ENCODE measurements at regions not wholly inside any gene's neighbourhood (a gene's known extent, or its start where the extent isn't known, plus 50 kb on each side); places are given as distances from the start of the nearest gene placed in this dataset.

DNA sequence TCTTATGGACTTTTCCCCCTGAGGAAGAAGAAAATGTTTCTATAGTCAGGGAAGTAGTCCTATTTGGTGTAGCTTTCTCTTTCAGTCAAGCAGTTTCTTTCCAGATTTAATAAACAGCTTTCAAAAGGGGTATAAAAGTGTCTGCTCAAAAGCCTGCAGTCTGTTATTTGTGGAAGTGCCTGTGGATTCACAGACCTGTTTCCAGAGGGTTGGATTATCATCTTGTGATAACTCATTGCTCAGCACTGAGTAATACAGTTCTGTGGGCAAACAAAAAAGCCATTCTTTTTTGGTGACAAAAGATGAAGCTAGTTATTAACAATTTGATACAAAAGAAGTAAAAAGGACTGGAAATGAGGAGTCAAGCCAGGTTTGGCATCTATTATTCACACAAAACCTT lies 358.2 kb upstream of the ID4 start:
- no peak for DNase-seq

DNA sequence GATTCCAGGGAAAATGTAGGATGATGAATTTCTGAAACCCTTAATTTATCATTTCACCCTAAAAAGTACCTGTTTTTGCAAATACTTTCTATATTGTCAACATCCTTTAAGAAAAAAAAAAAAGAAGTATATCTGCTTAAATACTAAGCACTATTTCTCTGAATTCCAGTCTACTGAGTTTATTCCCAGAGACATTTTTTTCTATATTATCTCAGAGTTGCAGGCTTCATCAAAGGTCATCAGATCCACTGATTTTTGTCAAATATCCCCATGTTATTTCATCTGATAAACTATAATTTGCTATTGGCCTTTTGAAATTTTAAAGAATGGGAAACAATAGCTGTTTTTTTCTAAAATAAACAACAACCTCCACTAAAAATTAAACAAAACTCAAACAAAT lies 357.6 kb upstream of the ID4 start:
- no peak for DNase-seq

DNA sequence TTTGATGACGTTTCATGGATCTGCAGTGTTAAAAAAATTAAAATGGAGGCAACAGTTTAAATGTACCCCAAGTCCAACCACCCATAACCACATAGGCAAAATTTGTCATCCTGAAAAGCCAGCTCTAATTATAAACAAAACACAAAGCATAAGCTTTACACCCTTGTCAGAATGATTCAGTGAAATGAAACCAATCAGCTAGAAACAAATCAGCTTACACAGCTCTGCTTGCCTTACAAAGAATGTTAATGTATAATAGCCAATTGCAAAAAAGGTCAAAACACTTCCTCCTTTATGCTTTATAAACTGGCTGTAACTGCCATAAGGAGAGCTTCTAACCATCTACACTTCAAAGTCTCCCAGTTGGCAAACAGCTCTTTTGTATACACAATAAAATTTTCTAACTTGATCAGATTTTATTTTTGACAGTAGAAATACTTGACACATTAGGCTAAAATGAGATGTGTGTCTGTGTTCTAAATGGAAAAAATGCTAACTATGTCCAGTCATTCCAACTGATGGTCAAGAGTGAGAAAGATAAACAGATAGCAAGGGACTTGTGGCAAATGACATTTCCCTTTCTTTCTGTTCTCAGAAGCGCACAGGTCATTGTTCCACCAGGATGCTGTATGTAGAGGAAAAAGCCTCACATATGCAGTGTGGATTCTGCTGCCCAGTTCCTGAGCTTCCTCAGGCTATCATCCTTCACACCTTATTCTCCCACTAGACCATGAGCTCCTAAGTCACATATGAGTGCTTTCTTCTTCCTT lies 344.3 kb upstream of the ID4 start:
- DNase-seq: peak in 1 of 2 experiments; percentile 8

DNA sequence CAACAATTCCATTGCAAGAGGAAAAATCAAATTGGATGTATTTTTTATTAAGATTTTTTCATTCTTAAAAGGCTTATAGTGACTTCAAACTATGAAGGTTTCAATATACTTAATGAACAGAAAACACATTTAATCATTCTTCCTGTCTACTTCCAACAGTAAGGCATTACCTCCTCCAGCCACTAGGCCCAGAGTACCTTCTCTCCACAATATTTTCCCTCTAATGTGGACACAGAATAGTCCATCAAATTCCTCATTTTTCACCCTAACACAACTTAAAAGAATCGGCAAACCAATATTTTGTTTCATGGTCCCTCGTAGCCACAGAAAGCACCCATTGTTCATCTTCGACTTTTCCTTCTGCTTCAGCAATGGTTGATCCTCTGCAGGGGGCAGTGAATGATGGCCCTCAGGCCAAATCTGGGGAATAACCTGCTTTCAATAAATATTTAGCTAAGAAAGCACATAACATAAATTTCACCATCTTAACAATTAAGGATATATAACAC lies 335.4 kb upstream of the ID4 start:
- no peak for DNase-seq

DNA sequence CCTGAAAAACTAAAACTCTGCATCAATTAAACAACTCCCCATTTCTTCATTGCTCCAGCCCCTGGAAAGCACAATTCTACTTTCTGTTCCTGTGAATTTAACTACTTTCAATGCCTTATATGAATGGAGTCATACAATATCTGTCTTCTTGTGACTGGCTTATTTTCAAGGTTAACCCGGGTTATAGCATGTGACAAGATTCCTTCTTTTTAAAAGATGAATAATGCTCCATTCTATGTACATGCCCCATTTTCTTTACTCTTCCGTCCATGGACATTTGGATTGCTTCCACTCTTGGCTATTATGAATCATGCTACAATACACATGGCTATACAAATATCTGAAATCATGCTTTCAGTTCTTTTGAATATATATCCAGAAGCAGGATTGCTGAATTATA lies 334.9 kb upstream of the ID4 start:
- DNase-seq: no peak

DNA sequence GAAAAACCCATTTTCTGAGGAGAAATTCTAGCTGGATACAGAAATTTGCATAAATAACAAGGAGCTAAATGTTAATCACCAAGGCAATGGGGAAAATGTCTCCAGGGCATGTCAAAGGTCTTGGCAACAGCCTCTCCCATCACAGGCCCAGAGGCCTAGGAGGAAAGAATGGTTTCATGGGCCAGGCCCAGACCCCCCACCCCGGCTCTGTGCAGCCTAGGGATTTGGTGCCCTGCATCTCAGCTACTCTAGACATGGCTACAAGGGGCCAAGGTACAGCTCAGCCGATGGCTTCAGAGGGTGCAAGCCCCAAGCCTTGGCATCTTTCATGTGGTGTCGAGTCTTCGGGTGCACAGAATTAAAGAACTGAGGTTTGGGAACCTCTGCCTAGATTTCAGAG lies 321.2 kb upstream of the ID4 start:
- no peak for DNase-seq

DNA sequence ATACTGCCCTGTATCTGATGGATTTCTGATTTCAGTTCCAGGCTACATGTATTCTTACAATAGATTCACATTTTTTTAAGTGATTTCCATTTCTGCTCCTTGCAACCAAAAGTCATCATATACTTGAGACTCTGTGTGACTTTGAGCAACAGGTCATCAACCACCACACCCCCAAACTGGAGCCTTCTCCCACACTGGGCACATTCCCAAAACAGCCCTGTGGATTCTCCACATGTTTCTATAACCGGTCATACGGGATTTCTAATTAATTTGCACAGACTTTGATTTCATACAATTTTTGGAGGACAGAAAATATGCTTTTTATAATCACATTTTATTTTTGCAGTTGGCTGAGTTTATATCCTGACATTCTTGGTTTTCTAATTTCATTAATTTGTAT lies 317.2 kb upstream of the ID4 start:
- DNase-seq: no peak

DNA sequence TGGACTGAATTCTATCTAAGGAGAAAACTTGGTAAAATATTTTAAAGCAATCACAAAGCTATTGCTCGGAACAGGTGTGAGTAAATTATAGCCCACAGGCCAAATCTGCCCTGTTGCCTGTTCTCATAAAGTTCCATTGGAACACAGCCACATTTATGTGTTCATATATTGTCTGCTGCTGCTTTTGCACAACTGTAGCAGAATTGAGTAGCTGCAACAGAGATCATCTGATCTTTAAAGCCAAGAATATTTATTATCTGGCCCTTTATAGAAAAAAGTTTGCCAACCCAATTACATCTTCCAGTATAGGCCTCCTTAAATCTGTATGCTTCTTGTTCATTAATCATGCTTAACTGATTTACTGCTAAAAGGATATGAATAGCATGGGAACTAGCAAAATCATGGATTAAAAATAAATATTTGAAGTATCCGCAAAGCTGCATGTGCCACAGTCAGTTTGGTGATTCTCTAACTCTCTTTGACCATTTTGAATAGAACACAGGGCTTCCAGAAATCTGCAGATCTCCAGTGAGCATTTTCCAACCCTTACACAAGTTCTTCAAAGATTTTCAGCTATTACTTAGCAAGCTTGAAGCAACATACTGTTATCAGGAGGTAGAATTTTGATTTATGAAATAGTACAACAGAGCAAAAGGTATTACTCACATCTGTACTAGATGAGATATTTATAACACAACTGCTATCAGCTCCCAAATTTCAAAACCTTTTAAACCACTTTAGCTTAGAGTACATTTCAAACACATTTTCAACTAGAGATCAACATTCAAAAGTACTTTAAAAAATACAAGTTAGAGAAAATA lies 312.6 kb upstream of the ID4 start:
- no peak for DNase-seq

DNA sequence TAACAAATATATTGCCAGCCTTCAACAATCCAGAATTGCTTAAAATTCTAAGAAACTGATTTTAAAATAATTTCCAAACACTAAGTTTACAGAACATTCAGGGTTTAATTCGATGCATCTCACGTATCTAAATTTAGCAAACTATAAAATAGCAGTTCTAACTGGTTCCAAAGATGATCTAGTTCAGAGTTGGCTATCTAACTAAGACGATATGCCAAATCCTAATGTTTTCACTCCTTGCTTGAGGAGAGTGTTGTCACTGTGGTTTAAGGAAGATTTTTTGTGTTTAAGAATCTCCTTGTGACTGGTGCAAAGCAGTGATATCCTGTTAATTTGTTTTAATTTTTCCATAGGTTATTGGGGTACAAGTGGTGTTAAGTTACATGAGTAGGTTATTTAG lies 311.5 kb upstream of the ID4 start:
- DNase-seq: no peak

DNA sequence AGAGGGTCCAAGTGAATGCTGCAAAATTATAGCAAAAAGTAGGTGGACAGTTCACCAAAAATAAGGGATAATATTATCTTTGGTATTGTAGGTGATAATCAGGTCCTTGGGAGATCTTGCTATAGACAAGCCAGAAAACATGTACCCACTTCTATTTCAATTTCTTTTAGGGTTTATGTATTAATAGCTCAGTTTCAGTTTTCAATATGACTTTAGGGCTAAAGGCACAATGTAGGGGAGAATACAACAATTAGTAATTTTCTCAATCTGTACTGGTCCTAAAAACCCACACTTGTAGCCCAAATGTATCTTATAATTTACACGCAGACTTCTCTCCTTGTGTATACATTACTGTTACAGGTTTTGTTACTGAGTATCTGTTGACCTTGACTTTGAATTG lies 307.0 kb upstream of the ID4 start:
- no peak for DNase-seq

DNA sequence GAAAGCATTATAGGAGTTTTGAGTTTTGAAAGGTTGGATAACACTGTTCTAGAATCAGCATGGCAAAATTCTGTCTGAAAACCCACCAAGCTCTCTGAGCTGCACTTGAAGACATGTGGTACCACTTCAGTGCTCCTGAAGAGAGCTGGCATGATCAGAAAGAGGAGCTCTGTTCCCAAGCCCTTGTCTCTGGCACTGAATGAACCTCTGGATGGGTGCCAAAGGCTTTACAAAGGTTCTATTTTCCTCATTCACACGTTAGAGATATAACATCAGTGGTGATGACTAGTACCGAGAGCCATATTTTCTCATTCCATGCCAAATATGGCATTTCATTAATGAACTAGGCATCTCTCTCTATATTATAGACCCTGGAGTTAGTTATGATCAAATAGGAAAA lies 301.8 kb upstream of the ID4 start:
- DNase-seq: no peak

DNA sequence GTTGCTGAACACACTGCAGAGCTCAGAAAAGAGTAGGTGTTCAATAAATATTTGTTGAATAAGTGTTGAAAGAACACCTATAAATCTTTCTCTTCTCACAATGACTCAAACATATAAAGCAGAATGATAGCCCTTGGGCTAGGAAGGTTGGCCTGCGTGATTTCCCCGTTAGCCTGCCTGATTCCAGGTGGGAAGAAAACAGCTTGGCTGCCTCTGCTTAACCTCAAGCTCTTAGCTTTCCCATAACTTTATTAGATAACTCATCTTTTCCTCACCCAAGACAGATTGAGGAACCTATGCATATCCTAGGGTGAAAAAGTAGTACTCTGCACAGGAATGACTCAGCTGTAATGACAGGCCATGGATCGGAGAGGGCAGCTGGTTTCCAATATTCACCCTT lies 300.3 kb upstream of the ID4 start:
- DNase-seq: no peak

DNA sequence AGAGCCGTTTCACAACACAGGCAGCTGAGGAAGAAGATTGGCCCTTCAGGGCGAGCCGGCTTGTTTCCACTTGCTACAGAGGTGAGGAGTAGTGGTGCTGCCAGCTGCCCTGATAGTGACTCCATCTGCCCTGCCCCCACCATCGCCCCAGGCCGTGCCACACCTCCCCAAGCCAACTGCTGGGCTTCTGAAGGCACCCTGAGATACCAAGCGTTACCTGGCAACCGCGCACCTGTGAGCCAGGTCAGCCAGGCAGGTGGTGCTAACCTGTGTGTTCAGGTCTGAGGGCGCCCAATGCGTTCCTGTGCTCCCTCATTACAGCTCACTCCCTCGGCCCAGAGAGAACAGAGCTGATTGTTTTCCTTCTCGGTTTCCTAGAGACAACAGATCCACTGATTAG lies 299.1 kb upstream of the ID4 start:
- peak; percentile 99 for DNase-seq

DNA sequence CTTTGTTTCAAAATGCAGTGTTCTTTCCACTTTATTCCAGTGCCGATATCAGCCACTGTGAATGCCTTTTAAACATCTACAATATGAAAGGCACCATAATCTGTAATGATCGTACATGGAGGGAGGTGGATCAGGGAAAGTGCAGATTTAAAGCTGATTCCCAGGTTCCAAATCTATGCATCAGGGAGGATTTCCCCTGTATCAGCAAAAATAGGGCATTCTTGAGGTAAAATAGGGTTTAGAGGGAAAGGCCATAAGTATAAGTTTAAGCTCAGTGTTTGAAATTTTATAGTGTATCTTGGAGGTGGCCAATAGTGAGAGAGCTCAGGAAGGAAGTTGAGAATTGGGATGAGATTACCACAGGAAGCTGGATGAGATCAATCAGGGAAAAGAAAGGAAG lies 289.7 kb upstream of the ID4 start:
- no peak for DNase-seq

DNA sequence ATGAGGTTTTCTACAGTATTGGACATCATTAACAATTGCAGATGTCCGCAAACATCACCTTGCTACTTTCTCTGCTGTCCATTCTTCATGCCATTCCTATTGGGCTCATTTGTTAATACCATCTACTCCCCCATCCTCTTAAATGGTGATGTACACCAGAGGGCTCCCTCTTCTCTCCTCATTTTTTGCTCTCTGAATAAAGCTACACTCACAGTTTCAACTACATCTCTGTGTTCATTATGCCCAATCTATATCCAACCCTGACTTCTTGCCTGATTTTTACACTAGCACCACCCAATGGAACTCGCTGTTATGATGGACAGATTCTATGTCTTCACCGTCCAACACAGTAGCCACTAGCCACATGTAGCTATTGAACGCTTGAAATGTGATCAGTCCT lies 288.1 kb upstream of the ID4 start:
- peak in 1 of 2 experiments; percentile 2 for DNase-seq

DNA sequence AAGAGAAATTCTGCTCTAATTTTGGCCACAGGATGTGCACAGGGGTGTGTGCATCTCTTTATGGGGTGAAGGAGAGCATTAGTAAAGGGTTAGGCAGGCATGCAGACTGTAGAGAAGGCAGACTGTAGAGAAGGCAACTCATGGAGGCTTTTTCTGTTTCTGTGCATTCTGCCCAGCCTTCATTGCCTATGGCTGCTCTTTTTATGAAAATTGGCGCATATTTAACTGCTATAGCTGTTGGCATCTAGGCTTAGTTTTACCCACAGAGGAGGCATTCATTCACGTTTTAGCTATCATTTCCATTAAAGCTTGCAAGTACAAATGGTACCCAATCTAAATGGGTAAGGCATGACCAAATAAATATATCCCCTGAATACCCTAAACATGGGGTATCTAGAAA lies 286.8 kb upstream of the ID4 start:
- no peak for DNase-seq

DNA sequence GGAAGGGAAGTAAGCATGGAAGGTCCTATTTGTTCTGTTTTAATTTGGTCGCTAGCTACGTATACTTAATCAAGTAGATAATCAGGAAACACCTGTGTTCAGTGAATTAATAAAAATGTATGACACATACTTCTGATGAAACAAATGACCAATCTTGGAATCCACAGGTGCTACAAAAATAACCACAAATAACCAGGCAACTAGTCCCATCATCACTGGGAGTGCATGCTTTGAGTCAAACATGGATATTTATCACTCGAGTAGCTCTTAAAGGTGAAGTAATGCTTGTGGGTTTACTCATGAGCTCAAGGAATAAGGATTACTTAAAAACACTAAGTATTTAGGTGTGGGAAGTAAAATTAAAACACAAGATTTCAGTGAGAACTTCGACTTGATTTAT lies 285.6 kb upstream of the ID4 start:
- DNase-seq: no peak

DNA sequence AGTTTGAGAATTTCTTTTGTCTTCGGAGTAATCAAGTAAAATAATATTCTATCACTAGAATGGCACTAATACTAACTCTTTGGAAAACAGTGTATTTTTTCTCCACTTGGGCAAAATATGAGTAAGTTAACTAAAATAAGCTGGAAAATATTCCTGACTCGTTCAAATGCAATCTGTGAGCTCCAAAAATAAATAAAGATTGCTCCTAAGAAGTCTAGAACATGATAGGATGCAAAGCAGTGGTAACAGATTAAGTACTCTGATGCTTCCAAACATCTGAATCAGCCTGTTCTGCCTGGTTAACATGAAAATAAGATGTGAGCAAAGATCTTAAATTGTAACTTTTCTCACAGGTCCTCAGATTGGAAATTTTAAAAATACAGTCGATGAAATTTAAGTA lies 285.1 kb upstream of the ID4 start:
- DNase-seq: no peak

DNA sequence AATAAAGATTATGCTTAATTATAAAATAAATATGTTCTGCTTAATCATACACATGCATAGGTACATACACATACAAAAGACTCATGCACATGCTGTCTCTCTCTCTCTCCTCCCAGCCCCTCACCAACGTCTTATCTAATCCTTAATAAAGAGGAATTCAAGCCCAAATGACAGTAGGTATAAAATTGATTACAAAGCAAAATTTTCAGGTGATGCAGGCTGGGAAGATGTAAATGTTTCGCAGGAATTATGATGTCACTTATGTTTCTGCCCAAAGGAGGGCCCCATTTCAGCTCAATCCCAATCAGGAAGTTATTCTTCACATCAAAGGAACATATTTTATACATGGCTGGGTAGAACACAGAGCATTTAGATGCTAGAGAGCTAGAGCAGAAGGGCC lies 284.6 kb upstream of the ID4 start:
- DNase-seq: no peak

DNA sequence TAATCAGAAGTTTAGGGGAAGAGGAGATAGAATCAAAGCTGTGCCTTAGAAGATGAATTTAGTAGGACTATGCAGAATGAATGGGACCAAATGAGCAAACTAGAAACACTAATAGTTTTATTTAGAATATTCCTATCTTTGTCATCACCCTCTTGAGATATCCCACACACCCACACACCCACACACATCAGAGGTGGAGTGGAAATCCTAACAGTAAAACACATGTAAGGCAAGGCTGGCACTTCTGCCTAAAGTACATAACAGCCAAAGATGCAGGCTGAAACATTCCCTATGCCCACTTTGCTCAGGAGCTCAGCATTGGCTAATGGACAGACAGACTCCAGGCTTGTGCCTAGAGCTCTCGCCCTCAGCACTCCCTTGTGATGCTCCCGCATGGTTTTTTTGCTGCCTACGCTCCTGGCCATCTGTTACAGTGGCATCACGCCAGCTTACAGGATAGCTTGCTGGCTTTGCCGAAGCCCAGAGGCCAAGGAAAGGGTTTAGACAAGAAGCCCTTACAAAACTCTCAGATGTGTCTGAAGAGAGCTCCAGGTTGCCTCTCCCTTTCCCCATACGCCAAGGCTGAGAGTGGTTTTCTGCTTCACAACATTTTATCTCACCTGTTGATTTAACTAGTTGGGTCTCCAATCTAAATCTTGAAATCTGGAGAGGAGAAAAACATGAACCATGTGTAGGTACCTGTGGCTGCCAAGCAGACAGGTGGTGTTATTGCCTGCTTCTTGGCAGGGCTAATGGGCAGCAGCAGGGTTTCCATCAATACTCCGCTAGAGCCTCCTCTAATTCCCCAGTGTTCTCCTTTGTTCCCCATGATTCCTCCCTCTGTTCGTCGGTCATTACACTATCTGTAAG lies 282.6 kb upstream of the ID4 start:
- no peak for DNase-seq

DNA sequence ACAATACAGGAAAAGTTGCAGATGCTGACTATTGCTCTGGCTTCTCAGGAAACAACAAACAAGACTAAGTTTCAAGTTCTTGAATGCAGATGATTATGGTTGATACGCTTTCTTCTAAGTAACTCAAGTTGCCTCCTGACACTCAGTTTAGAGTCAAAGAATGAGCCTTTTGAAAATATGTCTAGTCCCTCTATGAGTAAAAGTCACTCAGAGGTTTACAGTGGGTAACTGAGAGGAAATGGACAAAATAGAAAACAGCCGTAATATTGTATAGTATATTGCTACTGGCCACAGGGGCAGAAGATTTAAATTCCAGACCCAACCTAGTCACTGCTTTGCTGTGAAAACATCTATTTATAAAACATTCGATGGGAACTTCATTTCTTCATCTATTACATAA lies 280.0 kb upstream of the ID4 start:
- DNase-seq: no peak

DNA sequence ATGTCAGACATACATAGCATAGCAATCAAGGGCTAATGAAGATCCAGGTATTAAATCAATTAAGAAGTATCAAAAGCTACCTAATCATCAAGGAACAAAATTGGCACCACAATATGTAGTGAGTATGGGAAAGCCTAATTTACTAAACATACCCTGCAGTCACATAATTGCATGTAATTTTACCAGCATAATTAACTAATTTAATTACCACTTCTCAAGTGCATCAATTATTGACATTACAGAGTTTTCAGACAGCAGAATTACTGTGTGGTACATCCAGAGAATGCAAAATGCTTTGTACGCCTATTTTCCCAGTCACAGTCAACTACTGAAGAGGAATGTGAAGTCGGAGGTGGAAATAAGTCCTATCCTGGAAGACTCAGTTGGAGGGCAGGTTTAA lies 279.0 kb upstream of the ID4 start:
- DNase-seq: no peak

DNA sequence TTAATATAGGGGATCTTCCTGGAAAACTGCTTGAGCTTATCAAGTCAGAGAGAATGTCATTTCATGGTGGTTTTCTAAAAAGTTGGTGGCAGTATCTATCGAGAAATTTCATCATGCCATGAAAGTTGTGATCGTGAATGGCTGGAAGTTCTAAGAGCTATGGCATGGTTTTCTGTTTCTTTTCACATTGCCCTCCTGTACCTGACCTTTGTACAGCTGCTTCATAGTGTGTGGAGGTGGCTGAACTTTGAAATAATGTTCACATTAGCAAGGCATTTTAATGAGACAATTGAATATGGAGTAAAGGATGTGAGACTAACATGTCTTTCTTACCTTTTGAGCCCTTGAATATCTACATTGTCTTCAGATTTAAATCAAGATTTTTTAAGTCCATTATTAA lies 278.2 kb upstream of the ID4 start:
- DNase-seq: no peak

DNA sequence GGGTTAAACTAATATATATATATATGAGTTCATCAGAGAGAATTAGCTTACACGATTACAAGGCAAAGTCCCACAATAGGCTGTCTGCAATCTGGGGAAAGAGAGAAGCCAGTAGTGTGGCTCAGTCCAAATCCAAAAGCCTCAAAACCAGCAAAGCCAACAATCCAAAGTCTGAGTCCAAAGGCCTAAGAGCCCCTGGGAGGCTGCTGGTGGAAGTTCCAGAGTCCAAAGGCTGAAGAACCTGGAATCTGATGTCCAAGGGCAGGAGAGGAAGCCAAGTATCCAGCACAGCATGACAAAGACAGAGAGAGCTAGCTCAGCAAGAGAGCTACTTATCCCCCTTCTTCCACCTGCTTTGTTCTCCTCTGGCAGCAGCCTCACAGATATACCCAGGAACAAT lies 274.7 kb upstream of the ID4 start:
- no peak for DNase-seq

Data from NCI-H526 (cell line).